GM12872 (cell line): ENCODE measurements at regions not wholly inside any gene's neighbourhood (a gene's known extent, or its start where the extent isn't known, plus 50 kb on each side); places are given as distances from the start of the nearest gene placed in this dataset.

Source experiments
- TF ChIP-seq, protein P1 (sequence below): IDR thresholded peaks from 3 replicates; pipeline ENCODE4 v1.5.1; 2011; ENCODE audit warnings: low read depth, mild to moderate bottlenecking, low read length, moderate library complexity; ENCODE audit not compliant: insufficient read depth

DNA sequence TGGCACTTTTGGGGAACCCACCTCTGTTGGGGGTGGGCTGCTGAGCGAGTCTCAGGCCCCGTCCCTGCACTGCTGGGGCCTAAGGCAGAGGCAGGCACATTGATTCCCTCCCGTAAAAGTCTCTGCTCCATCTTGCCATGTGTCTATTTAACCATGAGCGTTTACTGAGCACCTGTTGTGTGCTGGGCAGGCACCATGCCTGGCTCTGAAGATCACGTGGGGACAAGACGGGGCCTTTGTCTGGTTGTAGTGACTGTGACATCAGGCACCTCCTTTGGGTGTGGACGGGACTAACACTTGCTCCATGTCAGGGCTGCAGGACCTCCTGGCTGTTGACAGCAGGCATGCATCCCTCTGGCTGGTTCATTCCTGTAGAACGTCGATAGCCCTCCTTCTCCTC is 204.7 kb upstream of the CIBAR2 start:
- TF ChIP-seq, protein P1, sequence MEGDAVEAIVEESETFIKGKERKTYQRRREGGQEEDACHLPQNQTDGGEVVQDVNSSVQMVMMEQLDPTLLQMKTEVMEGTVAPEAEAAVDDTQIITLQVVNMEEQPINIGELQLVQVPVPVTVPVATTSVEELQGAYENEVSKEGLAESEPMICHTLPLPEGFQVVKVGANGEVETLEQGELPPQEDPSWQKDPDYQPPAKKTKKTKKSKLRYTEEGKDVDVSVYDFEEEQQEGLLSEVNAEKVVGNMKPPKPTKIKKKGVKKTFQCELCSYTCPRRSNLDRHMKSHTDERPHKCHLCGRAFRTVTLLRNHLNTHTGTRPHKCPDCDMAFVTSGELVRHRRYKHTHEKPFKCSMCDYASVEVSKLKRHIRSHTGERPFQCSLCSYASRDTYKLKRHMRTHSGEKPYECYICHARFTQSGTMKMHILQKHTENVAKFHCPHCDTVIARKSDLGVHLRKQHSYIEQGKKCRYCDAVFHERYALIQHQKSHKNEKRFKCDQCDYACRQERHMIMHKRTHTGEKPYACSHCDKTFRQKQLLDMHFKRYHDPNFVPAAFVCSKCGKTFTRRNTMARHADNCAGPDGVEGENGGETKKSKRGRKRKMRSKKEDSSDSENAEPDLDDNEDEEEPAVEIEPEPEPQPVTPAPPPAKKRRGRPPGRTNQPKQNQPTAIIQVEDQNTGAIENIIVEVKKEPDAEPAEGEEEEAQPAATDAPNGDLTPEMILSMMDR: no peak

DNA sequence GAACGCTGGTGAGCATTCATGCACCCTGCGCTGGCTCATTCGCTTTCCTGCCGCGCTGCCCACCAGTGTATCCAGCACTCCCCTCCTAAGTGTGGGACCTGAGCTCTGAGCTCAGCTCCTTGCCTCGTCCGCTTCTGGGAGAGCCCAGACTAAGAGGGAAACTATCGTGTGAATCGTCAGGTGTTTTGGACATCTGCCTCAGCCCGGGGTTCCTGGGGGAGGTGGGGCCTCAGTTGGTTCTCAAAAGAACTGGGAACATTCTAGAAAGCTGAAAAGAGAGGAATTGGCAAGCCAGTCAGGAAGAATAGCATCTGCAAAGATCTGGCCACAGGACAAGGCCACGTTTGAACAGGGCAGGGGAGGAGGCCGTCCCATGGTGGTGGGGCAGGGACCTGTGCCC is 205.4 kb upstream of the CIBAR2 start:
- TF ChIP-seq, protein P1: no peak

DNA sequence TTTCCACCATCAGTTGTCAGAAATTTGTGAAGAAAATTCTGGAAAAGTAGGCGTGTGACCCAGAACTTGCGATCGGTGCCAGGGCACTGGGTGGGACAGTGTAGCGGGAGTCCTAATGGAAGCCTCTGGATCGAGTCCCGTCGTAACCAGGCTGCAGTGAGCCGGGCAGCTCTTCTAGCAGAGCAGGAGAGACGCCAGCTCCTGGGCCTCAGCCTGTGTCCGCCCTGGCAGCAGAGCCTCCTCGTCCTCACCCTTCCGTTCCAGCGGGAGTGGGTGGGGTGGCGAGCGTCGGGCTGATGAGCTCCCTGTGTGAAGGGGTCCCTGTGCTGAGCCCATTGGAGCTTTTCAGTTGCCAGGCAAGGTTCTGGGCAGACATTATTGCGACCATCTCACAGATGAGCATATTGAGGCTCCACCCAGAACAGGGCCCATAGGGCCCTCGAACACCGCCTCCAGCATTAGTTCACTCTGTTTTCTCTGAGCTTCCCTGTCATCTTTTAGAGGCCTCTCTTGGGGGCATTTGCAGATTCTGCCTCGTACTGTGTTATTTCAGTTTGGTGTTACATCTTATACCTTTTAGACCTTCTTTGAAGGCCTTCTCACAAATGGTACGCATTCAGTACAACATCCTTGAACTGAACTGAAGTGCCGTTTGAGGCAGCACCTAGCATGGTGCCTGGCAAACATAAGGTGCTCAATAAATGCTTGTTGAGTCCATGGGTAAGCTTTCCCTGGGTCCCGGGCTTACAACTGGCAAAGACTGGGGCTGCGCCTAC is 207.1 kb upstream of the CIBAR2 start:
- TF ChIP-seq, protein P1: no peak

DNA sequence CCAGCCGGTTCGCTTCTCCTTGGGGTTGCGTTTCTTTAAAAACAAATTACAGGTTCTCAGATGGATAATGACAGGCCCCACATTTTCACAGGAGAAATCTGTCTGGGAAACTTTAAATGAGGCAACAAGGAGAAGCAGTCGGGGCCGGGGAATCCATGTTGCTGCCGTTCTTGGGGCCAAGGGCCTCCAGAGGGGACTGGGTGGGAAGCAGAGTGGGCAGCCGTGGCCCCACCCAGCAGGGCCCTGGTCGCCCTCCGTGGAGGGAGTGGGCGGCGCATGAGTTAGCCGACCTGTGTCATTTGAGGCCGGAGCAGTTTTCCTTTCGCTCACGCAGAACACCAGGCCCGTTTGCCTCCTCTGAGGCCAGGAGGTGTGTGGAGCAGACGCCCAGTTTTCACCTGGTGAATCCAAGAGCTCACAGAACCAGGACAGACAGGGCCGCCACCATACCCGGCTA is 207.7 kb upstream of the CIBAR2 start:
- TF ChIP-seq, protein P1: no peak

DNA sequence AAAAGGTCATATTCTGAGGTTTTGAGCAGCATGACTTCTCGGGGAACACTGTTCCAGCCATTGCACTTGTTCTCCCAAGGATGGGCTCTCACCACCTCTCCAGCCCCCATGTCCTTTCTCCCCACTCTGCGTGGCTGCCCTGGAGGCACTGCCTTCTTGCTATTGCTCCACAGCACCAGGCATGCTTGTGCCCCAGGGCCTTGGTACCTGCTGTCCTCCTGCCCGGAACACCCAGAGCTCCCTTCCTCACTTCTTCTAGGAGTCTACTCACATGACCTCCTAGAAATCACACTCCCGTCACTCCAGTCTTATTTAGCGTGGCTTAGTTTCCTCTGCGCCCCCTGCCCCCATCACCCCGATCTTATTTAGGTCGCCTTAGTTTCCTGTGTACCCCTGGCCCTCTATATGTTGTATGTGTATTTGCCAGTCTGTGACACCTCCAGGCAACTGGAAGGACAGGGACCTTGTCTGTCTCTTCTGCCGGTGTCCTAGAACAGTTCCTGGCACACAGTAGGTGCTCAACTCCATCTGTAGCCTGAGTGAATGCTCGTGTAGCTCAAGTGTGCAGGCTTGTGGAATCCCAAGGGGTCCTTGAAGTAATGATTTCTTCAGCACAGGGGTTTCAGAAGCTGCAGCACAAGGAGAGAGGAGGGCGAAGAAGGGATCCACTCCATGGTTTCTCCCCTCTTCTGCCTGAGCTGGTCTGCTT is 208.6 kb upstream of the CIBAR2 start:
- TF ChIP-seq, protein P1: no peak

DNA sequence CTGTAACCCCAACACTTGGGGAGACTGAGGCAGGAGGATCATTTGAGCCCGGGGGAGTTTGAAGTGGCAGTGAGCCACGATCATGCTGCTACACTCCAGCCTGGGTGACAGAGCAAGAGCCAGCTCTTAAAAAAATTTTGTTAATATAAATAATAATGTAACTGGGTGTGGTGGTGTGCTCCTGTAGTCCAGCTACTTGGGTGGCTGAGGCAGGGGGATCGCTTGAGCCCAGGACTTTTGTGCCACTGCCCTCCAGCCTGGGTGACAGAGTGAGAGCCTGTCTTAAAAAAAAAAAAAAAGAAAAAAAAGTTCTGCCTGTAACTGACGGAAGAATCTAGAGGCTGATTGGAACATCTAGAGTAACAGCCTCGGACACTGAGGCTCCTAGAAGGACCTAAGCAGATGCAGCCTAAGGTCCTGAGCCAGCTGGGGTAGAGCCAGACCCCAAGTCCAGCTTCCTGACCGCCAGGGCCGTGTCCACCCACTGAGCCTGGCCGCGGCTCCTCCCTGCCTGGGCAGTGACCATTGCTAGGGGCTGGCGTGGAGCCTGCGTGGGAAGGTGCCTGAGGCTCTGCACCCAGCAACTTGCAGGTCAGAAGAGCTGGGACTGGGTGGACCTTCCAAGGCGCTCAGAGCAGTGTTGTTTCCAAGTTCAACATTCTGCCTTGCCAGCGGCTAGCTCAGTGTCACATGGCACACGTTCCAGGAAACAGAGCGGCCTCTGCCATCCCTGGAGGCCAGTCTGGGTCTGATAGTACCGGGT is 209.4 kb upstream of the CIBAR2 start:
- TF ChIP-seq, protein P1: no peak

DNA sequence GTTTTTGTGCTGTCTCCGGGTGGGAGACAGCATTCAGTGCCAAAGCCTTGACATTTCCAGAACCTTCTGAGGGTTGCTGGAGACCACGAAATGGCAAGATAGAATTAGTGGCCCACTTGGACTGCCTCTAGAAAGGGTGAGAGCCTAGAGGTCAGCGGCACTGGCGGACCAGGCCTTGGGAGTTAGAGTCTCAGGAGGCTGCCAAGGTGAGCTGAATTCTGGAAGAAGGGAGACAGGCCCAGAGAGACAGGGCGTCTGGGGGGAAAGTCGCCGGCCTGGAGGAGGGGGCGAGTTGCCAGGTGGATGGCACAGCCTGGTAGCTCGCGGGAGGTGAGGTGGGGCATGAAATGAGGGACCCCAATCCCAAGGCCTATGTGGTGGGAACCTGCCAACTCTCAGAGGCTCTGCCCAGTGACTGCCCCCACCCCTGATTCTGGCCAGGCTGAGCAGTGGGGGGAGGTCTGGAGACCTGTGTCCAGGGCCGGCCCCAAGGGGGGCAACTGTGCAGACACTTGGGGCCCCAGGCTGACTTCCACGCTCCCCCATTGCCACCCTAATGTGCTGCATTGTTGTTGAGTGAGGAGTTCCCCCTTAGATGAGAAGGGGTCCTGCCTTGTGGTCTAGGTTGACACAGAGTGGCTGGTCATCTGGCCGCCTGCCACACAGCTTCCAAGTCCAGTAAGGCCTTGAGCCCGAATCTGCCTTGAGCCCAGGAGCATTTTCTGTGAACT is 211.1 kb upstream of the CIBAR2 start:
- TF ChIP-seq, protein P1: no peak
